Loucy (cell line): ENCODE measurements at regions not wholly inside any gene's neighbourhood (a gene's known extent, or its start where the extent isn't known, plus 50 kb on each side); places are given as distances from the start of the nearest gene placed in this dataset.

ENCODE experiments used
- H2AFZ ChIP-seq: fragments of 200-600 bp; sonication (generic); 2 replicates; pipeline ENCODE4 v1.6.0; 2016; ENCODE audit warnings: antibody characterized with exemption, mild to moderate bottlenecking, low read length, moderate library complexity
- H3F3A ChIP-seq: fragments of 200-600 bp; 2 replicates; pipeline ENCODE4 v1.6.0; 2016; ENCODE audit warnings: antibody characterized with exemption, low read depth, mild to moderate bottlenecking
- H3K27me3 ChIP-seq: fragments of 200-600 bp; sonication (generic); 2 replicates; pipeline ENCODE4 v1.6.1; 2014; ENCODE audit warnings: low read length, mild to moderate bottlenecking; ENCODE audit not compliant: insufficient read depth, poor library complexity, severe bottlenecking
- H3K36me3 ChIP-seq: fragments of 200-600 bp; sonication (generic); 2 replicates; pipeline ENCODE4 v1.6.1; 2016; ENCODE audit warnings: low read length; ENCODE audit not compliant: insufficient read depth
- H3K4me1 ChIP-seq: fragments of 200-600 bp; sonication (generic); 2 replicates; pipeline ENCODE4 v1.5.1; 2014; ENCODE audit warnings: low read length, mild to moderate bottlenecking; ENCODE audit not compliant: insufficient read depth, poor library complexity, severe bottlenecking
- H3K4me2 ChIP-seq: fragments of 200-600 bp; sonication (generic); 2 replicates; pipeline ENCODE4 v1.6.0; 2014; ENCODE audit warnings: antibody characterized with exemption, low read length, low read depth, mild to moderate bottlenecking; ENCODE audit not compliant: poor library complexity, severe bottlenecking
- H3K4me3 ChIP-seq: fragments of 200-600 bp; sonication (generic); 2 replicates; pipeline ENCODE4 v1.5.1; 2014; ENCODE audit warnings: low read length, mild to moderate bottlenecking, mixed read lengths; ENCODE audit not compliant: poor library complexity, severe bottlenecking
- H3K79me2 ChIP-seq: fragments of 200-600 bp; sonication (generic); 2 replicates; pipeline ENCODE4 v1.6.1; 2014; ENCODE audit warnings: low read length; ENCODE audit not compliant: insufficient read depth
- H3K9ac ChIP-seq: fragments of 200-600 bp; sonication (generic); 2 replicates; pipeline ENCODE4 v1.6.0; 2014; ENCODE audit warnings: mild to moderate bottlenecking, low read depth, low read length, moderate library complexity; ENCODE audit not compliant: poor library complexity, severe bottlenecking
- H3K9me2 ChIP-seq: fragments of 200-600 bp; sonication (generic); replicated peaks from 2 replicates; pipeline ENCODE4 v1.6.1; 2016; ENCODE audit warnings: low read depth, low read length, mixed read lengths
- H3K9me3 ChIP-seq: fragments of 200-600 bp; sonication (generic); 2 replicates; pipeline ENCODE4 v1.6.1; 2014; ENCODE audit warnings: mild to moderate bottlenecking, antibody characterized with exemption, low read length, low read depth; ENCODE audit not compliant: insufficient read depth
- H4K20me1 ChIP-seq: fragments of 200-600 bp; sonication (generic); 2 replicates; pipeline ENCODE4 v1.6.0; 2014; ENCODE audit warnings: antibody characterized with exemption, low read length, mild to moderate bottlenecking; ENCODE audit not compliant: insufficient read depth, poor library complexity, severe bottlenecking
- CTCF ChIP-seq: fragments of 200-600 bp; sonication (generic); conservative IDR thresholded peaks from 2 replicates; pipeline ENCODE4 v1.5.1; 2014; ENCODE audit warnings: mild to moderate bottlenecking, antibody characterized with exemption, low read length
- EZH2phosphoT487 ChIP-seq: fragments of 200-600 bp; IDR thresholded peaks from 2 replicates; pipeline ENCODE4 v1.6.1; 2018; ENCODE audit warnings: antibody characterized with exemption, mild to moderate bottlenecking, moderate library complexity, borderline replicate concordance

DNA sequence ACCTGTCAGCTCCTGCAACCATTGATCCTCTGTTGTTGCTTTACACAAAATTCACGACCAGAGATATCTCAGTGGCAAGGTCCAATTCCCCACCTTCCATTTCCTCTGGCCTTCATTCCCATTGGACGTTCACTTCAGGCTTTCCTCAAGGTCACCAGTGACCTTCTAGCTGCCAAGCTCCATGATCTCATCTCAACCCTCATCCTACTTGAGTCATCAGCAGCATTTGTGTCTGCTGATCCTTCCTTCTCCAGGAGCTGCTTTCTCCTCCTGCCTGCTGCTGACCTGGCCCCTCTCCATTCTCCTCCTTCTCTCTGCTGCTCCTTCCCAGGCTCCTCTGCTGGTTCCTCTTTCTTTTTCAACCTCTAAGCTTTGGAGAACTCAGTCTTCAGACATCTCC, 66.2 kb upstream of the C10orf90 start:
- no peaks in the 10 kb centered on the region for H3K79me2 ChIP-seq
- no peak overlapping the region for H2AFZ ChIP-seq
- no peak for TF ChIP-seq EZH2phosphoT487
- no peak for TF ChIP-seq CTCF

GRCh38 chr10:126738001-126738400, 67.5 kb upstream of the C10orf90 start:
- Histone ChIP-seq H3K79me2 (no peaks in the 10 kb centered on the region), H2AFZ (no peak overlapping the region), H4K20me1 (no peaks in the 10 kb centered on the region), H3K36me3 (no peaks in the 10 kb centered on the region), H3K4me1 (no peaks in the 10 kb centered on the region), H3K4me3 (no peak overlapping the region), H3K27me3 (no peaks in the 10 kb centered on the region), H3K9me3 (peaks cover 5% of the 10 kb centered on the region; the same call in 1 of the 2 replicates), H3F3A (no peaks in the 10 kb centered on the region), H3K4me2 (no peak overlapping the region), H3K9me2 (no peaks in the 10 kb centered on the region), H3K9ac (no peak overlapping the region)
- no peak for TF ChIP-seq CTCF
- no peak for TF ChIP-seq EZH2phosphoT487

More for the DNA sequence above, 66.2 kb upstream of the C10orf90 start:
- Histone ChIP-seq H3K9me2 (no peaks in the 10 kb centered on the region), H3K9me3 (peaks cover 2% of the 10 kb centered on the region; the same call in 1 of the 2 replicates), H3K4me3 (no peak overlapping the region), H3K27me3 (no peaks in the 10 kb centered on the region), H4K20me1 (no peaks in the 10 kb centered on the region), H3K9ac (no peak overlapping the region), H3K4me2 (no peak overlapping the region), H3F3A (no peaks in the 10 kb centered on the region), H3K4me1 (no peaks in the 10 kb centered on the region), H3K36me3 (no peaks in the 10 kb centered on the region)

DNA sequence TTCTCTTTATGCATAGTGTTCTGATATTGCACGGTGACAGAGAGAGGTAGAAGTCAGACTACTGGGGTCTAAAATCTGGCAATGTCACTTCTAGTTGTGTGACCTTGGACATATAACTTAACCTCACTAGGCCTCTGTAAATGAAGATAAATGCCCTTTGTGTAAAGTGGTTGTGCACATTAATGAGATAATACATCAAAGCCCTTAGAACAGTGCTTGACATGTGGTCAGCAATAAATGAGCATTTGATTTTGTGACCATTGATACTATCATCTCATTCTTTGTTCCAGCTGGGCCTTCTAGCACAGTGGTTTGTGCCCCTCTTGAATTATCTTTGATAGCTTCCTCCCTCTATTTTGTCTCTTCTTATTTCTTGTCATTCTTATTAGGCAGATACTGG, 74.1 kb upstream of the C10orf90 start:
- no peak overlapping the region for H3K4me2 ChIP-seq

More for the DNA sequence above, 74.1 kb upstream of the C10orf90 start:
- no peaks in the 10 kb centered on the region for H3K27me3 ChIP-seq
- H3K9me3 ChIP-seq: peaks cover 5% of the 10 kb centered on the region; the same call in 1 of the 2 replicates
- H3F3A ChIP-seq: no peaks in the 10 kb centered on the region
- no peaks in the 10 kb centered on the region for H4K20me1 ChIP-seq
- no peak overlapping the region for H3K9ac ChIP-seq
- no peak overlapping the region for H3K4me3 ChIP-seq
- no peaks in the 10 kb centered on the region for H3K79me2 ChIP-seq
- no peaks in the 10 kb centered on the region for H3K4me1 ChIP-seq
- H3K9me2 ChIP-seq: no peaks in the 10 kb centered on the region
- no peak overlapping the region for H2AFZ ChIP-seq
- no peaks in the 10 kb centered on the region for H3K36me3 ChIP-seq
- TF ChIP-seq CTCF (no peak), EZH2phosphoT487 (no peak)
